Smooth muscle cell (in vitro differentiated cells): ENCODE measurements at regions not wholly inside any gene's neighbourhood (a gene's known extent, or its start where the extent isn't known, plus 50 kb on each side); places are given as distances from the start of the nearest gene placed in this dataset.

Experiments
- DNase-seq: peaks from one replicate; lab custom pipeline; 2025; ENCODE audit not compliant: unreplicated experiment; lab: John Stamatoyannopoulos, UW
- H2AFZ ChIP-seq: fragments of 200-600 bp; sonication (generic); 2 replicates; pipeline ENCODE4 v1.6.0; 2016; ENCODE audit warnings: antibody characterized with exemption, low read depth, mild to moderate bottlenecking
- H3F3A ChIP-seq: fragments of 200-600 bp; sonication (generic); 2 replicates; pipeline ENCODE4 v1.6.0; 2017; ENCODE audit warnings: antibody characterized with exemption, low read depth
- H3K27ac ChIP-seq: fragments of 200-600 bp; sonication (generic); 2 replicates; pipeline ENCODE4 v1.5.1; 2016; ENCODE audit warnings: low read depth, mild to moderate bottlenecking
- H3K27me3 ChIP-seq: fragments of 200-600 bp; sonication (generic); 2 replicates; pipeline ENCODE4 v1.6.1; 2016; ENCODE audit warnings: low read depth, mild to moderate bottlenecking
- H3K36me3 ChIP-seq: fragments of 200-600 bp; sonication (generic); 2 replicates; pipeline ENCODE4 v1.5.1; 2016; ENCODE audit warnings: low read depth
- H3K4me1 ChIP-seq: fragments of 200-600 bp; sonication (generic); 2 replicates; pipeline ENCODE4 v1.5.1; 2016; ENCODE audit warnings: low read depth
- H3K4me2 ChIP-seq: fragments of 200-600 bp; sonication (generic); 2 replicates; pipeline ENCODE4 v1.6.0; 2016; ENCODE audit warnings: mild to moderate bottlenecking
- H3K4me3 ChIP-seq: fragments of 200-600 bp; sonication (generic); 2 replicates; pipeline ENCODE4 v1.5.1; 2016; ENCODE audit warnings: mild to moderate bottlenecking
- H3K79me2 ChIP-seq: fragments of 200-600 bp; sonication (generic); 2 replicates; pipeline ENCODE4 v1.6.0; 2016; ENCODE audit warnings: low read depth, mild to moderate bottlenecking
- H3K9ac ChIP-seq: fragments of 200-600 bp; sonication (generic); 2 replicates; pipeline ENCODE4 v1.6.0; 2016; ENCODE audit warnings: low read depth
- H3K9me3 ChIP-seq: fragments of 200-600 bp; sonication (generic); replicated peaks from 2 replicates; pipeline ENCODE4 v1.5.1; 2016; ENCODE audit warnings: low read depth
- H4K20me1 ChIP-seq: fragments of 200-600 bp; sonication (generic); 2 replicates; pipeline ENCODE4 v1.6.0; 2016; ENCODE audit warnings: low read depth
- WGBS: methylation state at CpG from one replicate; pipeline ENCODE4 v1.1.7; 2016; ENCODE audit warnings: low lambda C conversion rate; 5-methylcytosine and 5-hydroxymethylcytosine counted together
- TF ChIP-seq, protein P1 (sequence below): fragments of 200-600 bp; sonication (generic); IDR thresholded peaks from 2 replicates; pipeline ENCODE4 v1.5.1; 2017; ENCODE audit warnings: borderline replicate concordance, mild to moderate bottlenecking, antibody characterized with exemption; ENCODE audit not compliant: insufficient read depth, poor library complexity, severe bottlenecking

DNA sequence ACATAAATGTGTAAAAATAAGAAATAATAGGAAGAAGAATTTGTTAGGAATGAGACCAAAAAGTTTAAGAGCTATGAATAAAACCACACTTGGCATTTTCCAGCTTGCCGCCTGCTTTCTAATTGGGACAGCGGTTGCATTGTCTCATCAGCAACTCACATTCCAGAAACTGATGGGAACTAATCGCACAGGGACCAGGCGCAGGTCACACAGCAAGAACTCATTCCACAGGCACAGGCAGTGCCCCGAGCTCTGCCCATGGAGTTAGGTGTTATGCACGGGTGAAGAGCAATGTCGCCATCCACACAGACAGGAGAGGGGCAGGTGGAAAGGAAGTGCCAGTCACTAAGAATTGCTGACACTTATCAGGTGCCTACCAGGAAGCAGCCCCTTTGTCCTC lies 279.9 kb downstream of the NSG2 start:
- no peaks in the 10 kb centered on the region for H3K9me3 ChIP-seq
- H3F3A ChIP-seq = peaks cover 4% of the 10 kb centered on the region
- H2AFZ ChIP-seq = no peak overlapping the region
- H3K9ac ChIP-seq = no peak overlapping the region
- H3K4me3 ChIP-seq = no peak overlapping the region
- no peak overlapping the region for H3K27ac ChIP-seq
- TF ChIP-seq, protein P1, sequence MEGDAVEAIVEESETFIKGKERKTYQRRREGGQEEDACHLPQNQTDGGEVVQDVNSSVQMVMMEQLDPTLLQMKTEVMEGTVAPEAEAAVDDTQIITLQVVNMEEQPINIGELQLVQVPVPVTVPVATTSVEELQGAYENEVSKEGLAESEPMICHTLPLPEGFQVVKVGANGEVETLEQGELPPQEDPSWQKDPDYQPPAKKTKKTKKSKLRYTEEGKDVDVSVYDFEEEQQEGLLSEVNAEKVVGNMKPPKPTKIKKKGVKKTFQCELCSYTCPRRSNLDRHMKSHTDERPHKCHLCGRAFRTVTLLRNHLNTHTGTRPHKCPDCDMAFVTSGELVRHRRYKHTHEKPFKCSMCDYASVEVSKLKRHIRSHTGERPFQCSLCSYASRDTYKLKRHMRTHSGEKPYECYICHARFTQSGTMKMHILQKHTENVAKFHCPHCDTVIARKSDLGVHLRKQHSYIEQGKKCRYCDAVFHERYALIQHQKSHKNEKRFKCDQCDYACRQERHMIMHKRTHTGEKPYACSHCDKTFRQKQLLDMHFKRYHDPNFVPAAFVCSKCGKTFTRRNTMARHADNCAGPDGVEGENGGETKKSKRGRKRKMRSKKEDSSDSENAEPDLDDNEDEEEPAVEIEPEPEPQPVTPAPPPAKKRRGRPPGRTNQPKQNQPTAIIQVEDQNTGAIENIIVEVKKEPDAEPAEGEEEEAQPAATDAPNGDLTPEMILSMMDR = no peak
- no peaks in the 10 kb centered on the region for H3K79me2 ChIP-seq
- peaks cover 21% of the 10 kb centered on the region for H3K4me1 ChIP-seq
- WGBS = 73% methylated on average over 7 of the region's 7 CpGs
- no peak overlapping the region for H3K4me2 ChIP-seq
- H3K36me3 ChIP-seq = no peaks in the 10 kb centered on the region
- peaks cover 7% of the 10 kb centered on the region for H3K27me3 ChIP-seq
- no peak for DNase-seq
- no peaks in the 10 kb centered on the region for H4K20me1 ChIP-seq

DNA sequence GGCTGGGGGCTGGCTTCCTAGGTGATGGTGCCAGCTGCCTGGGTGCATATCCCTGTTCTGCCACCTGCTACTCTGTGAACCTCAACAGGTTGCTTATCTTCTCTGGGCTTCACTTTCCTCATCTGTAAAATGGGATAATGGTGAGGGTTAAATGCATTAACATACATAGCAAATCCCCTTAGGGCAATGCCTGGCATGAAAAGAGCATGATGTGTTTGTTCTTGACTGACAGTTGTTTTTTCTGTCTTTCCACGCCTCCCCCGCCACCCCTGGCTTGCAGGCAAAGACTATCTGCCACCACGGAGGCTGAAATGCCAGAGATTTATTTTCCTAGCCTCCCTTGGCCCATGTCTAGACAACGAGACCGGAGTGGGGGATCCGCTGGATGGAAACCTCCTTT lies 280.5 kb downstream of the NSG2 start:
- H3K79me2 ChIP-seq = no peaks in the 10 kb centered on the region
- H3K9me3 ChIP-seq = no peaks in the 10 kb centered on the region
- no peak overlapping the region for H3K4me2 ChIP-seq
- no peak overlapping the region for H3K9ac ChIP-seq
- H3K27me3 ChIP-seq = peaks cover 7% of the 10 kb centered on the region
- no peak overlapping the region for H2AFZ ChIP-seq
- H3K36me3 ChIP-seq = no peaks in the 10 kb centered on the region
- TF ChIP-seq, protein P1 = no peak
- 65% methylated on average over 6 of the region's 6 CpGs for WGBS
- DNase-seq = no peak
- no peaks in the 10 kb centered on the region for H4K20me1 ChIP-seq
- peaks cover 21% of the 10 kb centered on the region for H3K4me1 ChIP-seq
- no peak overlapping the region for H3K27ac ChIP-seq
- peaks cover 4% of the 10 kb centered on the region for H3F3A ChIP-seq
- no peak overlapping the region for H3K4me3 ChIP-seq

DNA sequence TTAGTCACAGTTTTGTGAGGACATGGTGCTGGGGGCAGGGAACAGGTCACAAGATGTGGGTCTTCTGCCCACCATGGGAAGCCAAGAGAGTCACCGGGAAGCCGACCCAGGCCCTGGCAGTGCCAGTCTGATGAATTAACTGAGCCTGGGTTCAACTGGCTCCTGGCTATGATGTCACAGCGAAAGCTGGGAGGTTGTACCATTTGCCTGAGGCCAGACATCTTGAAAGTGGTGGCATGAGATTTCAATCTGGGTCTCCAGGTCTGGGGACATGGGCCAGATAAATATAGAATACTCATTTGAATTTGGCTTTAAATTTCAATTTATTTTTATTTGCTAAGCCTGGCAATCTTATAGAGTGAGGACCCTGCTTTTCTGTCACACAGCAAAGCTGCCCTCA lies 280.9 kb downstream of the NSG2 start:
- no peak overlapping the region for H3K9ac ChIP-seq

More for the DNA sequence above, 280.9 kb downstream of the NSG2 start:
- H2AFZ ChIP-seq = no peak overlapping the region
- DNase-seq = no peak
- no peak overlapping the region for H3K27ac ChIP-seq
- H3K9me3 ChIP-seq = no peaks in the 10 kb centered on the region
- 81% methylated on average over 3 of the region's 3 CpGs for WGBS
- H3K4me2 ChIP-seq = no peak overlapping the region
- peaks cover 21% of the 10 kb centered on the region for H3K4me1 ChIP-seq
- H3K4me3 ChIP-seq = no peak overlapping the region
- no peaks in the 10 kb centered on the region for H3K36me3 ChIP-seq
- H3F3A ChIP-seq = peaks cover 4% of the 10 kb centered on the region
- TF ChIP-seq, protein P1 = no peak
- peaks cover 7% of the 10 kb centered on the region for H3K27me3 ChIP-seq
- no peaks in the 10 kb centered on the region for H3K79me2 ChIP-seq
- H4K20me1 ChIP-seq = no peaks in the 10 kb centered on the region
